HG03196 (cell line): ENCODE measurements at regions not wholly inside any gene's neighbourhood (a gene's known extent, or its start where the extent isn't known, plus 50 kb on each side); places are given as distances from the start of the nearest gene placed in this dataset.

Experiments
- ATAC-seq: cut with Tn5 transposase; IDR thresholded peaks from one replicate; pipeline ENCODE4 v1.9.1; 2021; ENCODE audit not compliant: unreplicated experiment

DNA sequence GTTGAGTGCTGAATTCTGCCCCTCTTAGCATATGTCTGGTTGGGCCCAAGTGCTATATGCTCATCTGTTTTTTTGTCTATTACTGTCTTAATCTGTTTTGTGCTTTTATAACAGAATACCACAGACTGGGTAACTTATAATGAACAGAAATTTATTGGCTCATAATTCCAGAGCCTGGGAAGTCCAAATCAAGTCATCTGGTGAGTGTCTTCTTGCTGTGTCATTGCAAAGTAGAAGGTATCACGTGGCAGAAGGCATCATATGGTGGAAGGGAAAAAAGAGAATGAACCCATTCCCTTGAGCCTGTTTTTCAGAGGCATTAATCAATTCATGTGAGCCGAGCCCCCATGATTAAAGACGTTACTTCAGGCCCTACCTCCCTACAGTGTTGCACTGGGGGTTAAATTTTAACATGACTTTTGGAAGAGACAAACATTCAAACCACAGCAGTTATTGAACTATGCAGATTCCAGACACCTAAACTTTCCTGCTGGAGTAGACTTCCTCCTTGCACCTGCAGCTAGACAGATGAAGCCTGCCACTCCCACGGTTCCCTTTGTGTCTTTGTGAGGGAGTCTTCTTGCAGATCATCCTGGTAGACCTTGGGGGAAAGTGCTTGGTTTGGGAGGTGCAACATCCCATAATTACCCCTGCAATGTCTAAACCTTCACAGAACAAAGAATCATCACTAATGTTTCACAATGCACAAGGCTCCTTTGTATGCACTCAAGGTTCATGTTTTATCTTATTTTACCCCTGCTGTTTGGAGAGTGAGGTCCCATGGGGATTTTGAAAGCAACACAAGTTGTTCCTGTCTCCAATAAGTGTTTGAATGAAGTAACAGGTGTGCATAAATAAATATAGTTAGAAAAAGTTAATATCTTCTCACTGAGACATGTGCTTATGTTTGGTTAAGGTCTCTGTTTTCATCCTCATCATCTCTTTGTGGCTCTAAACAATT, 64.7 kb upstream of the XCR1 start:
- no peak for ATAC-seq

- ATAC-seq = no peak
Measured at GRCh38 chr3:46091046-46091445, 63.8 kb upstream of the XCR1 start.

DNA sequence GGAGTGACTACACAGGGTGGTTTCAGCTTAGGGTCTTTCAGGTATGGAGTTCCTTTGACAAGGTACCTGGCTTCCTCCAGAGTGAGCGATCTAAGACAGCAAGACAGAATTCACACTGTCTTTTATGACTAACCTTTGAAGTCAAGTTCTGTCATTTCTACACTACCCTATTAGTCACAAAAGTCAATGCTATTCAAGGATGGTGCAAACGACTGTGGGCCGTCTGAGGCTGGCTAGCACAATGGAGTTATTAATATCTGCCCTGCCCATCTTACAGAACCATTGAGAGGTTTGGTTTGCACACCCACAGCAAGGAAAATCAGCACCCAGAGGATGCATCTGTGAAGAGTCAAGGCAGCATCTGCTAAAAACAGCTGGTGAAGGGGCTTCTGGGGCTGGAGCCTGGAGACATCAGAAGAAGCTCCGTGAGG, 62.9 kb upstream of the XCR1 start:
- no peak for ATAC-seq

DNA sequence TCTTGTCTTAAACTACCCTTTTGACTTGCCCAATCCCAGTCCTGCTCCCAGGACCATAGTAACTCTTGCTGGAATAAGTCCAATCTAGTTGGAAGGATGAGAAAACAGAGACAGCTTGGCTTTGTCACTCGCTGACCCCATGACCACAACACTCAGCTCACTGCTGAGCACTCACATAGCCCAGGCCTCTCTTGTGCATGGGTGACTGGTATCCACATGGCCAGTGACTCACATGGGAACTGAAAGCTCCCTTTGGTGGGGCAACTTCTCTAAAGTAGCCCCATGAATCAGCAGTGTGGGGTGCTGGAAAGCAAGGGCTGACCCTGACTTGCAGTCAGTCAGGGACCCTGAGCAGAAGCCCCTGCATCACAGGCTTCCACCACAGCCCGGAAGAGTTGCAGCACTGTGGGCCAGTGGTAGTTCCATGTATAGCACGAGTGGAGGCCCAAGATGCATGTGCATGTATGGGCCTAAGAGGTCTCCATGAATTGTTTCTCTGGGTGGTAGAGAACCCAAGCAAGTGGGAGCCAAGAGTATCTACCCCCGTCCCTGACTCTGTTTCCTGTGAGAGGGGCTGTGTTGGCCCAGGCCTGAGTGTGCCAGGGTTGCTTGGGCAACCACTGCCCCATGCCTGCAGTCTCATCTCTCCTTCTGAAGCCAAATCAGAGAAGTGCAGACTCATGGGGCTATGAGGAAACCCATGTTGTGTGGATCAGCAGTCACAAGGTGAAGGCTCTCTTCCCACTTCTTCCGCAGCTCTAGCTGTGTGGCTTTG, 62.1 kb upstream of the XCR1 start:
- peak; percentile 47 for ATAC-seq

DNA sequence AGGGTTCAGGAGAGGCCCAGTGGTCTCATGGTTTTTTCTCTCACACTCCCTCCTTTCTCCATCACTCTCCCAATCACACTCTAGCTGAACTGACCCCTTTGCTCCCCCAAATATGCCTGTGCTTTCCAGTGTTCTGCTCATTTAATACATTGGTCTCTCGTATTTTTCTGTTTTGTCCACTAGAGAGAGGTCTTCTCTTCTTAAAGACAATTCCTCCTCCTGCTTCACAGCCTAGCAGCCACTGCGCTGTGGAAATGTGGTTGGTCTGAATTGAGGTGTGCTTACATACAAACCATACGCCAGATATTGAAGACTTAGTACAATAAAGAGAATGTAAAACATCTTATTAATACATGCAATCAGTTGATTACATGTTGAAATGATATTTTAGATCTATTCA, 60.6 kb upstream of the XCR1 start:
- no peak for ATAC-seq

GRCh38 chr3:46086986-46087385, 59.7 kb upstream of the XCR1 start:
- ATAC-seq = no peak

DNA sequence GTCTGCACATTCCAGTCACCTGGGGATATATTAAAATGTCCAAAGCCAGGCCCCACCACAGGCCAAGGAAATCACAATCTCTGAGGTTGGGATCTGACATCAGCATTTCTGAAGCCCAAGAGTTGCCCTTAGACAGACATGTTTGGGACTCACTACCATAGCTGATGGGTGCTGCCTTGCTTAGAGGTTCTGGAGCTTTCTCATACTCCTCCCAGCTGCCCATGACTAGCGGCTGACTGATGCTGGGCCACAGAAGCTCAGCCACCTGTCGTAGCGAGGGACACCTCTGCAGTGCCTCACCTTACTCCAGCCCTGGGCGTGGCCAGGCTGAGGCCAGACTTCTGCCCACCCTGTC, 58.8 kb upstream of the XCR1 start:
- no peak for ATAC-seq

GRCh38 chr3:46085421-46086082, 58.3 kb upstream of the XCR1 start:
- ATAC-seq = no peak

- ATAC-seq = no peak
Measured at GRCh38 chr3:46083956-46084355, 56.7 kb upstream of the XCR1 start.

GRCh38 chr3:46082849-46083248, 55.6 kb upstream of the XCR1 start:
- ATAC-seq = no peak

GRCh38 chr3:46082021-46082420, 54.7 kb upstream of the XCR1 start:
- no peak for ATAC-seq

- ATAC-seq = no peak
Measured at GRCh38 chr3:46080969-46081345, 53.7 kb upstream of the XCR1 start.

GRCh38 chr3:46080124-46080968, 53.1 kb upstream of the XCR1 start:
- no peak for ATAC-seq

DNA sequence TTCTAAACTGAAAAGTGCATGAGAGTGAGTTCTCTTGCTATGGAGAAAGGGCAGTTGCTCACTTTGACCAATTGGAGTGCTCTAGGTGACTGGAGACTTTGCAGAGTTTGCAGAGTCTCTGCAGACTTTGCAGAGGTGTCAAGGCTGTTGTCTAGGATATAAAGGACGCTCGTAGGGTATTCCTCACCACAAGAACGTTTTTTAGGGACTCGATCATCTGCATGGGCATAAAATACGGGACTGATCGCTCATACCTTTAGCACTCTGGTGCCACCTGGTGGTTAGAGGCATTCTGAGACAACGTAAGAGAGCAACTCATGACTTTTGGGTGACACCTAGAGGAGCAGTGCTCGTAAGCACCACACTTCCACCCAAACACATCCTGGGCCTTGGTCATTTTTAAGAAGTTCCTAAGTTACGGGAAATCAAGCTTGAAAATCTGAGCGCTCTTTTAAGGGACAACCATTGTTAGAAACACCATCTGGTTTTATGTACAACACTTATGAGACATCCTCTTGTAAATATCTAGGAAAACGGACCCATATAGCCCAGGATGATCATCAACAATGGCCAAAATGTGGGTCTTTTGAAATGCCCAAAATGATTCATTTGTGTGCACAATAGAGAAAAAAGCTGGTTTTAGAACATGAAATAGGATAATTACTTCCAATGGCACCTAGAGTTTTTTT, 51.6 kb upstream of the XCR1 start:
- peak; percentile 87 for ATAC-seq
